AG04450 (cell line): ENCODE measurements at regions not wholly inside any gene's neighbourhood (a gene's known extent, or its start where the extent isn't known, plus 50 kb on each side); places are given as distances from the start of the nearest gene placed in this dataset.
"Not testable (repeated sequence)": the region's sequence is repeated elsewhere in the genome, so short reads cannot be mapped to it uniquely, and the experiment has no call there.

Source experiments
- CTCF ChIA-PET: fragments of 300-600, 350-600 bp; formaldehyde crosslinking; extraction: SDS; loops from one replicate; lab custom pipeline; 2022; ENCODE audit warnings: antibody characterized with exemption, inconsistent platforms; lab: Charles Lee
- POLR2A ChIA-PET: fragments of 350-600 bp; formaldehyde crosslinking; extraction: SDS; loops from one replicate; lab custom pipeline; 2021; ENCODE audit warnings: antibody characterized with exemption, inconsistent platforms; lab: Yijun Ruan, JAX
- DNase-seq: peaks from one replicate; pipeline ENCODE4 v3.0.0-alpha.2; 2011; ENCODE audit warnings: low read depth, low spot score
- H3K27ac ChIP-seq: one replicate; pipeline ENCODE4 v1.5.1; 2012; ENCODE audit warnings: low read depth, low read length, control low read depth
- H3K27me3 ChIP-seq: one replicate; pipeline ENCODE4 v1.6.0; 2012; ENCODE audit warnings: low read length; ENCODE audit not compliant: control insufficient read depth, insufficient read depth
- H3K4me3 ChIP-seq: 2 replicates; pipeline ENCODE4 v1.5.1; 2011; ENCODE audit warnings: mild to moderate bottlenecking, low read depth, low read length, control low read depth
- H3K9me3 ChIP-seq: 2 replicates; pipeline ENCODE4 v1.5.1; 2012; ENCODE audit warnings: low read length; ENCODE audit not compliant: control insufficient read depth, insufficient read depth
- TF ChIP-seq, protein P1 (sequence below): IDR thresholded peaks from 2 replicates; pipeline ENCODE4 v1.5.1; 2011; ENCODE audit warnings: low read depth, low read length, control low read depth, inconsistent platforms

DNA sequence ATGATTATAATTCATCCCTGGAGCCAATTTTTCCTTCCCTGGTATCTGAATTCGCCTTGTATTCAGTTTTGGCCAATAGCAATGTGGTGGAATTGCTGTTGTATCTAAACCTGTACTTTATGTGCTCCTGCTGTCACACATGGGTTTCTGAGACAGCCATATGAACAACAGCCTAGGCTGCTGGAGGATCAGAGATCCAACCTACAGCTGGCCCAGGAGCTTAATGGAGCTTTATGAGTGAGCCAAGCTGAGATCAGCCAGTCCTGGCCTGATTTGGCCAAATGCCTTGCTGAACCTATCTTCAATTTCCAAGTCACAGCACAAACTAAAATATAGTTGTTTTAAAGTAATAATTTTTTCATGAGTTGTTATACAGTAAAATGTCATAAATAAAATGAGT is 1071.5 kb downstream of the PCDH7 start:
- Histone ChIP-seq H3K27me3 (no peaks in the 10 kb centered on the region), H3K27ac (no peak overlapping the region), H3K9me3 (no peaks in the 10 kb centered on the region), H3K4me3 (no peak overlapping the region)
- no peak for DNase-seq
- TF ChIP-seq, protein P1, sequence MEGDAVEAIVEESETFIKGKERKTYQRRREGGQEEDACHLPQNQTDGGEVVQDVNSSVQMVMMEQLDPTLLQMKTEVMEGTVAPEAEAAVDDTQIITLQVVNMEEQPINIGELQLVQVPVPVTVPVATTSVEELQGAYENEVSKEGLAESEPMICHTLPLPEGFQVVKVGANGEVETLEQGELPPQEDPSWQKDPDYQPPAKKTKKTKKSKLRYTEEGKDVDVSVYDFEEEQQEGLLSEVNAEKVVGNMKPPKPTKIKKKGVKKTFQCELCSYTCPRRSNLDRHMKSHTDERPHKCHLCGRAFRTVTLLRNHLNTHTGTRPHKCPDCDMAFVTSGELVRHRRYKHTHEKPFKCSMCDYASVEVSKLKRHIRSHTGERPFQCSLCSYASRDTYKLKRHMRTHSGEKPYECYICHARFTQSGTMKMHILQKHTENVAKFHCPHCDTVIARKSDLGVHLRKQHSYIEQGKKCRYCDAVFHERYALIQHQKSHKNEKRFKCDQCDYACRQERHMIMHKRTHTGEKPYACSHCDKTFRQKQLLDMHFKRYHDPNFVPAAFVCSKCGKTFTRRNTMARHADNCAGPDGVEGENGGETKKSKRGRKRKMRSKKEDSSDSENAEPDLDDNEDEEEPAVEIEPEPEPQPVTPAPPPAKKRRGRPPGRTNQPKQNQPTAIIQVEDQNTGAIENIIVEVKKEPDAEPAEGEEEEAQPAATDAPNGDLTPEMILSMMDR, result no peak
- ChIA-PET CTCF (no interaction called here), POLR2A (no interaction called here)

DNA sequence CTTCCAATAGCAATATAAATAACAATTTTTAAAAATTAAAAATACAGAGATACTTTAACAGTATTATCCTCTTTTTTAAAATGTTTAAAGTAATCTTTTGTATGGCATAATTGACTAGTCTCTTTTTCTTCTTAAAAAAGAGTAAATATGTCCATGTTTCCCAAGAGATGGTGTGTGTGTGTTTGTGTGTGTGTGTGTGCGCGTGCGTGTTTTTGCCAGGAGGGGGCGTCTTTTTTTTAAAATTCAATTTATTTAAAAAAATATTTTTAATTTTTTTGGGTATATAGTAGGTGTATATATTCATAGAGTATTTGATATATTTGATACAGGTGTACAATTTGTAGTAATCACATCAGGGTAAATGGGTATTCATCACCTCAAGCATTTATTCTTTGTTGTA is 1073.7 kb downstream of the PCDH7 start:
- ChIA-PET CTCF (no interaction called here), POLR2A (no interaction called here)
- H3K9me3 ChIP-seq, result no peaks in the 10 kb centered on the region
- H3K4me3 ChIP-seq, result no peak overlapping the region
- DNase-seq, result no peak
- TF ChIP-seq, protein P1, result peak; percentile 36
- no peak overlapping the region for H3K27ac ChIP-seq
- no peaks in the 10 kb centered on the region for H3K27me3 ChIP-seq

DNA sequence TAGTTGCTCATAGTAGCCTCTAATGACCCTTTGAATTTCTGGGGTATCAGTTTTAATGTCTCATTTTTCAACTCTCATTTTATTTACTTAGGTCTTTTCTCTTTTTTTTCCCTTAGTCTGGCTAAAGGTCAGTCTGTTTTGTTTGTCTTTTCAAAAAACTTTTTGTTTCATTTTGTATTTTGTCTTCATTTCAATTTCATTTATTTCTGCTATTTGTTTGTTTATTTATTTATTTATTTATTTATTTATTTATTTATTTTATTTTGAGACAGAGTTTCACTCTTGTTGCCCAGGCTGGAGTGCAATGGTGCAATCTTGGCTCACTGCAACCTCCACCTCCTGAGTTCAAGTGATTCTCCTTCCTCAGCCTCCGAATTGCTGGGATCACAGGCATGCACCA is 1076.9 kb downstream of the PCDH7 start:
- DNase-seq, CTCF ChIA-PET, POLR2A ChIA-PET: not testable (repeated sequence)

DNA sequence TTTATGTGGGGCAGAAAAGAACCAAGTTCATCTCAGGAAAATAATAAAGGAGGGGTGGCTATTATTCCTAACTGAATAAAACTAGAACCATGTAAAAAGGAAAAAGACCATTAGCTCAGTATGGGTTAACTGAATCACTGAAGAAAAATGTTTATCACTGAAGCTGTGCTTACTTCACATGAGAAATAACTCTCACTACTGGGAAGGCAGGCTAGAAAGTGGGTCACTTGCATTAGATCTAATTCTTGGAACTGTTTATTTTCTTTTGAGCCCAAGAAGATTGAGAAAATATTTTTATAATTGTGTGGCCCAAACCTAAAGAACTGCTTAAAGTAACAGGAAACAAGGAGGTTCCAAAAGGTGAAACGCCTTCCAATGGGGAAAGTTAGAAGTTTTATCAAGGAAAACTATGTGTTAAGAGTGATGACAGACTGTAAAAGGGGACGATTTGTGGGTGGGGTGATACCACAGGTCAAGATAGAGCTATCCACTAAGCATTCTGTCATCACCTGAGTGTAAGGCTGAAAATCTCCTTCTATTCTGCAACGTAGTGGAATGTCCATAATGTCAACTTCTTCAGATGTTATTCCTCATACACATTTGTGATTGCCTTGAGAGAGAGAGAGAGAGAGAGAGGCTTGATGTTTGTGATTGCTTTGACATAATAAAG is 1083.5 kb downstream of the PCDH7 start:
- Histone ChIP-seq H3K9me3 (no peaks in the 10 kb centered on the region), H3K4me3 (no peak overlapping the region), H3K27me3 (no peaks in the 10 kb centered on the region), H3K27ac (no peak overlapping the region)
- ChIA-PET POLR2A (no interaction called here), CTCF (interaction anchor here (0.6 kb wide), 1 partner anchor 80 kb away, joined by 4 read pairs; no protein-coding TSS in a partner anchor)
- TF ChIP-seq, protein P1, result no peak
- DNase-seq, result no peak

More for the DNA sequence above, 1076.9 kb downstream of the PCDH7 start:
- H3K4me3 ChIP-seq, H3K27me3 ChIP-seq, H3K9me3 ChIP-seq, H3K27ac ChIP-seq: not testable (repeated sequence)

DNA sequence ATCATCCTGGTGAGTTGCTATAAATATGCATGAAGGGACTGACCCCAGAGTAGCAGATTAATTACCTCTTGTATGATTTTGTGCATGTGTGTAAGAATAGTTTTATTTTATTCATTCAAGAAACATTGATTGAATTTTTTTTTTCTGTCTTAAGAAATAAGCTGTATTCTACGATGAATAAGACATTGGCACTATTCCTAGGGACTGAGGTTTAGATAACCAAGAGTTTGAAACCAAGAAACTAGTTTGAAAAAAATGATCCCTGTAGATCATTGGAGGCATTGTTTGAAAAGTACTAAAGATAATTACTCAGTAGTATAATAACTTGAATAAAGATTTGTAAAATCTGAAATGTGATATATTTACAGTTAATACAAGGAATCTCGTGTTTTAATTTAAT is 1086.9 kb downstream of the PCDH7 start:
- ChIA-PET CTCF (no interaction called here), POLR2A (no interaction called here)
- DNase-seq, result no peak
- TF ChIP-seq, protein P1, result no peak
- Histone ChIP-seq H3K27ac (no peak overlapping the region), H3K4me3 (no peak overlapping the region), H3K9me3 (no peaks in the 10 kb centered on the region), H3K27me3 (no peaks in the 10 kb centered on the region)
